Spleen (tissue), 7 donors: ENCODE measurements at regions not wholly inside any gene's neighbourhood (a gene's known extent, or its start where the extent isn't known, plus 50 kb on each side); places are given as distances from the start of the nearest gene placed in this dataset.

Experiments
- POLR2A ChIP-seq, 3 donors: fragments of 450-650 bp; IDR thresholded peaks; one replicate each; pipeline ENCODE4 v1.5.1; 2017; ENCODE audit warnings: antibody characterized with exemption in 3 of 3, mild to moderate bottlenecking in 1 of 3
- POLR2AphosphoS5 ChIP-seq, 3 donors: sonication (generic); formaldehyde crosslinking; IDR thresholded peaks; one replicate each; pipeline ENCODE4 v1.5.1; 2017; ENCODE audit warnings: antibody characterized with exemption in 3 of 3
- TF ChIP-seq, protein P1 (sequence below), 11 experiments: fragments of 200-600 bp in 7 of 11; fragments of 450-650 bp in 4 of 11; sonication (generic) in 4 of 11; IDR thresholded peaks in 8 of 11; conservative IDR thresholded peaks in 3 of 11; 1 replicate in 7 of 11; 2 replicates in 4 of 11; pipeline versions ENCODE4 v1.4.0 to v1.8.0; 2016 to 2021; ENCODE audit warnings: antibody characterized with exemption in 11 of 11, inconsistent platforms in 4 of 11, mild to moderate bottlenecking in 1 of 11
- donor health status: DM: no; HTN: no; CAD: no; lungs with moderate emphysema.
- donor health status: DM: no; HTN: no; CAD: no.
- donor health status: DM: no; HTN: no; CAD: no.

GRCh38 chr10:65570143-65571010 lies 1355.5 kb upstream of the LRRTM3 start:
- TF ChIP-seq, protein P1, sequence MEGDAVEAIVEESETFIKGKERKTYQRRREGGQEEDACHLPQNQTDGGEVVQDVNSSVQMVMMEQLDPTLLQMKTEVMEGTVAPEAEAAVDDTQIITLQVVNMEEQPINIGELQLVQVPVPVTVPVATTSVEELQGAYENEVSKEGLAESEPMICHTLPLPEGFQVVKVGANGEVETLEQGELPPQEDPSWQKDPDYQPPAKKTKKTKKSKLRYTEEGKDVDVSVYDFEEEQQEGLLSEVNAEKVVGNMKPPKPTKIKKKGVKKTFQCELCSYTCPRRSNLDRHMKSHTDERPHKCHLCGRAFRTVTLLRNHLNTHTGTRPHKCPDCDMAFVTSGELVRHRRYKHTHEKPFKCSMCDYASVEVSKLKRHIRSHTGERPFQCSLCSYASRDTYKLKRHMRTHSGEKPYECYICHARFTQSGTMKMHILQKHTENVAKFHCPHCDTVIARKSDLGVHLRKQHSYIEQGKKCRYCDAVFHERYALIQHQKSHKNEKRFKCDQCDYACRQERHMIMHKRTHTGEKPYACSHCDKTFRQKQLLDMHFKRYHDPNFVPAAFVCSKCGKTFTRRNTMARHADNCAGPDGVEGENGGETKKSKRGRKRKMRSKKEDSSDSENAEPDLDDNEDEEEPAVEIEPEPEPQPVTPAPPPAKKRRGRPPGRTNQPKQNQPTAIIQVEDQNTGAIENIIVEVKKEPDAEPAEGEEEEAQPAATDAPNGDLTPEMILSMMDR (IDR thresholded peaks at IDR 0.05 in 8 of 11, conservative IDR thresholded peaks at IDR 0.05 in 3 of 11): peak in 1 of 11 experiments; percentile 18
- TF ChIP-seq POLR2AphosphoS5 (IDR thresholded peaks at IDR 0.05) (peak in 1 of 3 donors; percentile 61), POLR2A (IDR thresholded peaks at IDR 0.05) (no peak)
